GM12878 (cell line): ENCODE measurements at regions not wholly inside any gene's neighbourhood (a gene's known extent, or its start where the extent isn't known, plus 50 kb on each side); places are given as distances from the start of the nearest gene placed in this dataset.

Source experiments
- ATF2 ChIP-seq: IDR thresholded peaks from 2 replicates; pipeline ENCODE4 v1.6.1; 2012; ENCODE audit warnings: low read length, inconsistent platforms
- ATF7 ChIP-seq: fragments of 450-650 bp; IDR thresholded peaks from 2 replicates; pipeline ENCODE4 v1.6.1; 2016; ENCODE audit warnings: low read depth, mild to moderate bottlenecking
- BACH1 ChIP-seq: fragments of 450-650 bp; IDR thresholded peaks from 2 replicates; pipeline ENCODE4 v1.6.1; 2017; ENCODE audit warnings: mild to moderate bottlenecking, borderline replicate concordance
- CUX1 ChIP-seq: IDR thresholded peaks from 2 replicates; pipeline ENCODE4 v1.6.1; 2012; ENCODE audit warnings: improper control_type of control experiment, low read depth, low read length; ENCODE audit not compliant: insufficient replicate concordance
- EP300 ChIP-seq, 2 experiments: fragments of 150-350 bp in 1 of 2; IDR thresholded peaks; 2 replicates each; pipeline ENCODE4 v1.6.1; 2011 to 2012; ENCODE audit warnings: low read depth in 2 of 2, low read length in 2 of 2, borderline replicate concordance in 1 of 2, improper control_type of control experiment in 1 of 2, inconsistent platforms in 1 of 2; ENCODE audit not compliant: control insufficient read depth in 1 of 2
- ESRRA ChIP-seq: IDR thresholded peaks from 2 replicates; pipeline ENCODE4 v1.6.1; 2012; ENCODE audit warnings: mild to moderate bottlenecking, low read length, improper control_type of control experiment
- HDAC6 ChIP-seq: fragments of 200-600 bp; sonication (generic); IDR thresholded peaks from one replicate; pipeline ENCODE4 v1.8.0; 2017; ENCODE audit warnings: antibody characterized with exemption; ENCODE audit not compliant: unreplicated experiment
- IKZF2 ChIP-seq, 2 experiments: fragments of 450-650 bp; IDR thresholded peaks; 2 replicates each; pipeline ENCODE4 v1.6.1; 2017; ENCODE audit warnings: mild to moderate bottlenecking in 2 of 2, moderate library complexity in 2 of 2
- IRF4 ChIP-seq: IDR thresholded peaks from 2 replicates; pipeline ENCODE4 v1.6.1; 2011; ENCODE audit warnings: low read depth, low read length
- JUNB ChIP-seq: IDR thresholded peaks from 2 replicates; pipeline ENCODE4 v1.6.1; 2016; ENCODE audit warnings: antibody characterized with exemption, mild to moderate bottlenecking
- MLLT1 ChIP-seq: fragments of 450-650 bp; IDR thresholded peaks from 2 replicates; pipeline ENCODE4 v1.6.1; 2016; ENCODE audit warnings: mild to moderate bottlenecking
- MTA2 ChIP-seq: fragments of 450-650 bp; IDR thresholded peaks from 2 replicates; pipeline ENCODE4 v1.6.1; 2016; ENCODE audit warnings: low read depth, mild to moderate bottlenecking, moderate library complexity
- NBN ChIP-seq: fragments of 450-650 bp; IDR thresholded peaks from 2 replicates; pipeline ENCODE4 v1.6.1; 2016
- PML ChIP-seq: IDR thresholded peaks from 2 replicates; pipeline ENCODE4 v1.6.1; 2012; ENCODE audit warnings: low read length, inconsistent platforms
- RB1 ChIP-seq: fragments of 450-650 bp; formaldehyde crosslinking; IDR thresholded peaks from 2 replicates; pipeline ENCODE4 v1.6.1; 2017; ENCODE audit warnings: mild to moderate bottlenecking, borderline replicate concordance
- RUNX3 ChIP-seq: IDR thresholded peaks from 2 replicates; pipeline ENCODE4 v1.6.1; 2012; ENCODE audit warnings: low read length, inconsistent platforms
- SMAD1 ChIP-seq: fragments of 450-650 bp; IDR thresholded peaks from 2 replicates; pipeline ENCODE4 v1.6.1; 2018; ENCODE audit warnings: mild to moderate bottlenecking, low read depth; ENCODE audit not compliant: partially characterized antibody
- SRF ChIP-seq, 2 experiments: IDR thresholded peaks; 2 replicates each; pipeline ENCODE4 v1.6.1; 2011; ENCODE audit warnings: low read depth in 2 of 2, low read length in 2 of 2, mild to moderate bottlenecking in 1 of 2, moderate library complexity in 1 of 2
- STAT1 ChIP-seq: fragments of 450-650 bp; conservative IDR thresholded peaks from 2 replicates; pipeline ENCODE4 v1.6.1; 2014; ENCODE audit warnings: antibody characterized with exemption, mild to moderate bottlenecking
- TARDBP ChIP-seq: IDR thresholded peaks from 2 replicates; pipeline ENCODE4 v1.6.1; 2016; ENCODE audit warnings: borderline replicate concordance
- TCF3 ChIP-seq: IDR thresholded peaks from 2 replicates; pipeline ENCODE4 v1.6.1; 2012; ENCODE audit warnings: low read depth, mild to moderate bottlenecking, low read length, borderline replicate concordance; ENCODE audit not compliant: insufficient read depth
- YBX1 ChIP-seq: fragments of 450-650 bp; IDR thresholded peaks from 2 replicates; pipeline ENCODE4 v1.6.1; 2016; ENCODE audit warnings: antibody characterized with exemption
- ZBED1 ChIP-seq: IDR thresholded peaks from 2 replicates; pipeline ENCODE4 v1.6.1; 2016; ENCODE audit warnings: borderline replicate concordance
- ZZZ3 ChIP-seq: IDR thresholded peaks from 2 replicates; pipeline ENCODE4 v1.6.1; 2011; ENCODE audit warnings: low read depth; ENCODE audit not compliant: control insufficient read depth, insufficient read length

GRCh38 chr14:61876362-61877034 lies 114.3 kb downstream of the SNAPC1 start (continued):
- TF ChIP-seq CUX1: no peak
- TF ChIP-seq SMAD1: no peak
- peak; percentile 83 for TF ChIP-seq MTA2
- TF ChIP-seq JUNB: peak; percentile 75
- peak; percentile 58; the same call in 1 of the 2 replicates for TF ChIP-seq IRF4
- peak; percentile 48 for TF ChIP-seq RUNX3
- TF ChIP-seq ESRRA: no peak
- TF ChIP-seq SRF (IDR thresholded peaks at IDR 0.05; ENCODE audit: low read depth in 2 of 2, low read length in 2 of 2): no peak
- no peak for TF ChIP-seq ATF2
- TF ChIP-seq ZZZ3: no peak
- no peak for TF ChIP-seq BACH1
- no peak for TF ChIP-seq YBX1
- TF ChIP-seq MLLT1: no peak
- TF ChIP-seq STAT1: no peak
- no peak for TF ChIP-seq ZBED1
- 0 out of 2 replicates have a peak, but pooled peaks have one; percentile 64 for TF ChIP-seq TCF3
- TF ChIP-seq HDAC6: no peak
- TF ChIP-seq TARDBP: no peak
- TF ChIP-seq RB1: no peak
- TF ChIP-seq EP300 (IDR thresholded peaks at IDR 0.05; ENCODE audit: borderline replicate concordance in 1 of 2, control insufficient read depth in 1 of 2, low read depth in 2 of 2, low read length in 2 of 2): no peak; a peak in 1 of 4 replicates
- no peak for TF ChIP-seq ATF7
- no peak for TF ChIP-seq NBN
- peak in 1 of 2 experiments; percentile 22; a peak in 1 of 4 replicates for TF ChIP-seq IKZF2 (IDR thresholded peaks at IDR 0.05)
- TF ChIP-seq PML: no peak
